Vagina (tissue), 2 donors: ENCODE measurements at regions not wholly inside any gene's neighbourhood (a gene's known extent, or its start where the extent isn't known, plus 50 kb on each side); places are given as distances from the start of the nearest gene placed in this dataset.
"Not testable (repeated sequence)": the region's sequence is repeated elsewhere in the genome, so short reads cannot be mapped to it uniquely, and the experiment has no call there.

Source experiments
- DNase-seq, 2 donors: peaks; one replicate each; pipeline ENCODE4 v3.0.0-alpha.2; 2017; ENCODE audit errors: extremely low spot score in 2 of 2
- H3K27ac ChIP-seq: fragments of 200-600 bp; sonication (generic); one replicate; pipeline ENCODE4 v1.5.1; 2019
- H3K27me3 ChIP-seq: fragments of 200-600 bp; sonication (generic); one replicate; pipeline ENCODE4 v1.5.1; 2019
- H3K36me3 ChIP-seq, 2 donors: fragments of 200-600 bp; sonication (generic); one replicate each; pipeline ENCODE4 v1.5.1; 2017 to 2019
- H3K4me1 ChIP-seq: fragments of 200-600 bp; sonication (generic); one replicate; pipeline ENCODE4 v1.5.1; 2019
- H3K4me3 ChIP-seq, 2 donors: fragments of 200-600 bp; sonication (generic); 1 replicate in 1 of 2; 2 replicates in 1 of 2; pipeline ENCODE4 v1.5.1; 2016 to 2019
- H3K9me3 ChIP-seq: fragments of 200-600 bp; sonication (generic); one replicate; pipeline ENCODE4 v1.5.1; 2019
- CTCF ChIP-seq, 3 experiments: fragments of 450-650 bp in 2 of 3; fragments of 200-600 bp in 1 of 3; sonication (generic) in 1 of 3; IDR thresholded peaks; one replicate each; pipeline ENCODE4 v1.5.1; 2017 to 2019; ENCODE audit warnings: antibody characterized with exemption in 3 of 3, mild to moderate bottlenecking in 2 of 3, moderate library complexity in 2 of 3
- POLR2A ChIP-seq, 2 donors: fragments of 450-650 bp; IDR thresholded peaks; one replicate each; pipeline ENCODE4 v1.6.1; 2017; ENCODE audit warnings: antibody characterized with exemption in 2 of 2, mild to moderate bottlenecking in 2 of 2, moderate library complexity in 2 of 2
- POLR2AphosphoS5 ChIP-seq, 2 donors: sonication (generic); formaldehyde crosslinking; IDR thresholded peaks; one replicate each; pipeline ENCODE4 v1.9.0; 2017; ENCODE audit warnings: antibody characterized with exemption in 2 of 2, mild to moderate bottlenecking in 2 of 2, low read depth in 1 of 2; ENCODE audit not compliant: insufficient read depth in 1 of 2
- intact Hi-C: fragments of 100-400 bp; cut with DNase I; formaldehyde crosslinking; loops from one replicate; pipeline ENCODE4 v1.15.1; 2023

DNA sequence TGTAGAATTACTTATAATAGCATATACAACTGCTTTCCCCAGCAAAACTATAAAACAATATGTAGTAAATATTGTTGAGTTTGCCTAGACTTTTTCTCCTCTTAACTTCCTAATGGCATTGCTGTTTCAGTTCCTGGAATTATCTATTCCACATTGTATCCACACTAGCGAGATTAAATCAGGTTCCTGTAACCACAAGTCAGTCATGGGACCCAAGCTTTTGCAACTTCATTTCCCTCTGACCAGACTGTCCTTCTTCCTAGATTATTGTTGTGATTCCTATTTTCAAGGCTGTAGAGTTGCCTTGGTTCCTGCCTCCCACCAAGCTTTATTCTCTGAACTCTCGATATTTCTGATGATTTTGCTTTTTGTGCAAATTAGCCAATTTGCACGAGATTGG, 173.3 kb upstream of the ZNF804B start:
- DNase-seq = no peak

DNA sequence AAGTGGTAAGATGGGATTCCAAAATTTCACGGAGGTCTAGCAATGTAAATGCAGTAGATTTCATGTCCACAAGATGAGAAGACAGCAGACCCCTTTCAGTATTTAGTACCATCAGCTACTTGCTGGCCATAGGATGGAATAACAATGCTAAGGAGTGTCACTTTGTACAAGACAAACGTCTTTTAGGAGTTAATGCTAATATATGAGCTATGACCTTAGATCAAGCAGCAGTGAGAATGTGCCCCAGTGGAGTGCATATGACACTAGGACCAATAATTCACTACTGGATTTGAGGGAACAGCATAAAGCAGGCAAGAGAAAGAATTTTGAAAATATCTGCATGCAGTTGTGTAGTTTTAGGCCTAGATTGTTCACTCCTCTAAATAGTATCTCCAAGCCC, 182.8 kb upstream of the ZNF804B start:
- Histone ChIP-seq H3K9me3 (no peaks in the 10 kb centered on the region), H3K36me3 (no peaks in the 10 kb centered on the region), H3K27me3 (no peaks in the 10 kb centered on the region), H3K27ac (no peak overlapping the region), H3K4me3 (no peak overlapping the region), H3K4me1 (no peaks in the 10 kb centered on the region)
- no peak for DNase-seq
- intact Hi-C loops = no loop called here
- TF ChIP-seq POLR2AphosphoS5 (IDR thresholded peaks at IDR 0.05; ENCODE audit: insufficient read depth in 1 of 2, low read depth in 1 of 2) = no peak
- TF ChIP-seq POLR2A (IDR thresholded peaks at IDR 0.05) = no peak
- TF ChIP-seq CTCF (IDR thresholded peaks at IDR 0.05) = no peak

More for the DNA sequence above, 173.3 kb upstream of the ZNF804B start:
- Histone ChIP-seq H3K4me1 (no peaks in the 10 kb centered on the region), H3K27ac (no peak overlapping the region), H3K36me3 (no peaks in the 10 kb centered on the region), H3K27me3 (no peaks in the 10 kb centered on the region), H3K4me3 (no peak overlapping the region), H3K9me3 (no peaks in the 10 kb centered on the region)
- TF ChIP-seq CTCF (IDR thresholded peaks at IDR 0.05) = no peak
- no peak for TF ChIP-seq POLR2AphosphoS5 (IDR thresholded peaks at IDR 0.05; ENCODE audit: insufficient read depth in 1 of 2, low read depth in 1 of 2)
- TF ChIP-seq POLR2A (IDR thresholded peaks at IDR 0.05) = no peak
- intact Hi-C loops = no loop called here

- Histone ChIP-seq H3K4me1 (no peaks in the 10 kb centered on the region), H3K36me3 (no peaks in the 10 kb centered on the region), H3K27ac (no peak overlapping the region), H3K27me3 (no peaks in the 10 kb centered on the region), H3K4me3 (no peak overlapping the region), H3K9me3 (no peaks in the 10 kb centered on the region)
- no peak for TF ChIP-seq POLR2A (IDR thresholded peaks at IDR 0.05)
- TF ChIP-seq CTCF (IDR thresholded peaks at IDR 0.05) = no peak
- TF ChIP-seq POLR2AphosphoS5 (IDR thresholded peaks at IDR 0.05; ENCODE audit: insufficient read depth in 1 of 2, low read depth in 1 of 2) = no peak
- intact Hi-C loops = no loop called here
- DNase-seq = no peak
Observed at GRCh38 chr7:88566162-88566729, 193.3 kb upstream of the ZNF804B start.

- intact Hi-C loops = no loop called here
- Histone ChIP-seq H3K9me3 (no peaks in the 10 kb centered on the region), H3K27ac (no peak overlapping the region), H3K27me3 (no peaks in the 10 kb centered on the region), H3K4me1 (no peaks in the 10 kb centered on the region), H3K4me3 (no peak overlapping the region), H3K36me3 (no peaks in the 10 kb centered on the region)
- DNase-seq = no peak
- TF ChIP-seq POLR2AphosphoS5 (IDR thresholded peaks at IDR 0.05; ENCODE audit: insufficient read depth in 1 of 2, low read depth in 1 of 2) (no peak), CTCF (IDR thresholded peaks at IDR 0.05) (no peak), POLR2A (IDR thresholded peaks at IDR 0.05) (no peak)
Observed at GRCh38 chr7:88565401-88565800, 194.1 kb upstream of the ZNF804B start.

- DNase-seq, H3K27ac ChIP-seq, H3K4me1 ChIP-seq, H3K36me3 ChIP-seq, H3K9me3 ChIP-seq, H3K27me3 ChIP-seq, H3K4me3 ChIP-seq, intact Hi-C loops: not testable (repeated sequence)
Observed at GRCh38 chr7:88556441-88556840, 203.1 kb upstream of the ZNF804B start.

DNA sequence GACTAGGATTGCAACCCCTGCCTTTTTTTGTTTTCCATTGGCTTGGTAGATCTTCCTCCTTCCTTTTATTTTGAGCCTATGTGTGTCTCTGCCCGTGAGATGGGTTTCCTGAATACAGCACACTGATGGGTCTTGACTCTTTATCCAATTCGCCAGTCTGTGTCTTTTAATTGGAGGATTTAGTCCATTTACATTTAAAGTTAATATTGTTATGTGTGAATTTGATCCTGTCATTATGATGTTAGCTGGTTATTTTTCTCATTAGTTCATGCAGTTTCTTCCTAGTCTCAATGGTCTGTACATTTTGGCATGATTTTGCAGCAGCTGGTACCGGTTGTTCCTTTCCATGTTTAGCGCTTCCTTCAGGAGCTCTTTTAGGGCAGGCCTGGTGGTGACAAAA, 204.7 kb upstream of the ZNF804B start:
- DNase-seq, H3K4me3 ChIP-seq, H3K4me1 ChIP-seq, H3K9me3 ChIP-seq, H3K27ac ChIP-seq, H3K27me3 ChIP-seq, H3K36me3 ChIP-seq, intact Hi-C loops: not testable (repeated sequence)
